H54 (cell line): ENCODE measurements at regions not wholly inside any gene's neighbourhood (a gene's known extent, or its start where the extent isn't known, plus 50 kb on each side); places are given as distances from the start of the nearest gene placed in this dataset.

Experiments
- DNase-seq: peaks from one replicate; pipeline ENCODE4 v3.0.0; 2011; ENCODE audit warnings: low spot score, mixed read lengths; ENCODE audit not compliant: insufficient read length
- FAIRE-seq: peaks from 3 replicates; lab custom pipeline; 2011; peaks lifted over from hg19 to GRCh38; lab: Jason Lieb, UNC
- POLR2A ChIP-seq: IDR thresholded peaks from 2 replicates; pipeline ENCODE4 v1.6.1; 2011; ENCODE audit warnings: low read depth, mild to moderate bottlenecking, low read length

GRCh38 chr10:133035952-133036351, 51.8 kb upstream of the ADGRA1 start:
- DNase-seq, result no peak
- no peak for FAIRE-seq

GRCh38 chr10:133034762-133035161, 53.0 kb upstream of the ADGRA1 start:
- no peak for TF ChIP-seq POLR2A
- FAIRE-seq, result no peak
- no peak for DNase-seq

More at GRCh38 chr10:133035952-133036351, 51.8 kb upstream of the ADGRA1 start:
- no peak for TF ChIP-seq POLR2A

GRCh38 chr10:133034092-133034491, 53.6 kb upstream of the ADGRA1 start:
- no peak for DNase-seq
- FAIRE-seq, result no peak
- no peak for TF ChIP-seq POLR2A

GRCh38 chr10:133033742-133034048, 54.0 kb upstream of the ADGRA1 start:
- no peak for FAIRE-seq

GRCh38 chr10:133032976-133033741, 54.6 kb upstream of the ADGRA1 start:
- no peak for DNase-seq
- no peak for FAIRE-seq
- no peak for TF ChIP-seq POLR2A

More at GRCh38 chr10:133033742-133034048, 54.0 kb upstream of the ADGRA1 start:
- DNase-seq, result no peak
- no peak for TF ChIP-seq POLR2A

- FAIRE-seq, result no peak
- TF ChIP-seq POLR2A, result no peak
These were observed 55.5 kb upstream of the ADGRA1 start for GRCh38 chr10:133032231-133032630.

GRCh38 chr10:133031541-133032125, 56.1 kb upstream of the ADGRA1 start:
- FAIRE-seq (no peak), DNase-seq (no peak)
- TF ChIP-seq POLR2A, result no peak

More at GRCh38 chr10:133032231-133032630, 55.5 kb upstream of the ADGRA1 start:
- DNase-seq, result no peak

- FAIRE-seq (no peak), DNase-seq (no peak)
- no peak for TF ChIP-seq POLR2A
These were observed 56.9 kb upstream of the ADGRA1 start for GRCh38 chr10:133030781-133031180.

GRCh38 chr10:133030126-133030525, 57.6 kb upstream of the ADGRA1 start:
- DNase-seq, result no peak
- TF ChIP-seq POLR2A, result no peak
- no peak for FAIRE-seq

GRCh38 chr10:133028956-133029355, 58.8 kb upstream of the ADGRA1 start:
- no peak for TF ChIP-seq POLR2A
- DNase-seq, result no peak
- FAIRE-seq, result no peak

GRCh38 chr10:133028158-133028557, 59.6 kb upstream of the ADGRA1 start:
- DNase-seq, result no peak
- TF ChIP-seq POLR2A, result no peak
- no peak for FAIRE-seq

GRCh38 chr10:133027482-133027881, 60.2 kb upstream of the ADGRA1 start:
- FAIRE-seq (no peak), DNase-seq (no peak)
- no peak for TF ChIP-seq POLR2A

- FAIRE-seq (no peak), DNase-seq (no peak)
- TF ChIP-seq POLR2A, result no peak
These were observed 60.9 kb upstream of the ADGRA1 start for GRCh38 chr10:133026726-133027395.

GRCh38 chr10:133026171-133026570, 61.6 kb upstream of the ADGRA1 start:
- no peak for TF ChIP-seq POLR2A
- no peak for DNase-seq
- no peak for FAIRE-seq

GRCh38 chr10:133025558-133026090, 62.1 kb upstream of the ADGRA1 start:
- FAIRE-seq (no peak), DNase-seq (no peak)
- no peak for TF ChIP-seq POLR2A
